NCI-H1436 (cell line): ENCODE measurements at regions not wholly inside any gene's neighbourhood (a gene's known extent, or its start where the extent isn't known, plus 50 kb on each side); places are given as distances from the start of the nearest gene placed in this dataset.

Source experiments
- DNase-seq: peaks from one replicate; lab custom pipeline; 2025; lab: John Stamatoyannopoulos, UW

DNA sequence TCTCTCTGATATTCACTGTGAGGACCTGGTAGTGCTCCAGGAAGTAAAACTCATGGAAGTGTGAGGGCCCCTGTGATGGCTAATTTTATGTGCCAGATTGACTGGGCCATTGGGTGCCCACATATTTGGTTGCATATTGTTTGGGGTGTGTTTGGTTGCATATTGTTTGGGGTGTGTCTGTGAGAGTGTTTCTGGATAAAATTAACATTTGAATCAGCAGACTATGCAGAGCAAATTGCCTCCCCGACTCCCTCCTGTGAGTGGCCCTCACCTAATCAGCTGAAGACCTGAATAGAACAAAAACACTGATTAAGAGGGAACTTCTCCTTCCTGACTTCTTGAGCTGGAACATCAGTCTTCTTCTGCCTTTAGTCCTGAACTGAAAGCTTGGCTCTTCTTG, 173.3 kb upstream of the LINC00305 start:
- DNase-seq = no peak

DNA sequence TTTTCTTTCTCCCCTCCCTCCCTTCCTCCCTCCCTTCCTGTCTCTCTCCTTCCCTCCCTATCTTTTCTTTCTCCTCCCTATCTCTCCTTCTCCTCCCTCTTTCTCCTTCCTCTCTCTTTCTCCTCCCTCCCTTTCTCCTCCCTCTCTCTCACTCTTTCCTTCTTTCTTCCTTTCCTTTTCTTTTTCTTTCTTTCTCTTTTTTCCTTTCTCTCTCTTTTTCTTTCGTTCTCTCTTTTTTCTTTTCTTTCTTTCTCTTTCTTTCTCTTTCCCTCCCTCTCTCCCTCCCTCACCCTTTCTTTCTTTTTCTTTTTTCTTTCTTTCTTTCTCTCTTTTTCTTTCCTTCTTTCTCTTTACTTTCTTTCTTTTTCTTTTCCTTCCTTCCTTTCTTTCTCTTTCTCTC, 169.7 kb upstream of the LINC00305 start:
- no peak for DNase-seq

DNA sequence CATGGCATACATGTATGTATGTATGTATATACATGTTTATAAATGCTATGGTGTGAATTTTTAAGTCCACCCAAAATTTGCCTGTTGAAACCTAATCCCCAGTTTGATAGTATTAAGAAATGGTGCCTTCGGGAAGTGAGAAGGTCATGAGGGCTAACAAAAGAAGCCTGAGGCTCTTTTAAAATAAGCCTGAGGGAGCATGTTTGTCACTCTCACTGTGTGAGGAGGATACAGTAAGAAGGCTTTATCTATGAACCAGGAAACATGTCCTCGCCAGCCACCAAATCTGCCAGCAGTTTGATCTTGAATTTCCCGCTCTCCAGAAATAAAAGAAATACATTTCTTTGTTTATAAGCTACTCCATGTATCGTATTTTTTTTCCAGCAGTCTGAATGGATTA, 163.0 kb upstream of the LINC00305 start:
- DNase-seq = no peak

DNA sequence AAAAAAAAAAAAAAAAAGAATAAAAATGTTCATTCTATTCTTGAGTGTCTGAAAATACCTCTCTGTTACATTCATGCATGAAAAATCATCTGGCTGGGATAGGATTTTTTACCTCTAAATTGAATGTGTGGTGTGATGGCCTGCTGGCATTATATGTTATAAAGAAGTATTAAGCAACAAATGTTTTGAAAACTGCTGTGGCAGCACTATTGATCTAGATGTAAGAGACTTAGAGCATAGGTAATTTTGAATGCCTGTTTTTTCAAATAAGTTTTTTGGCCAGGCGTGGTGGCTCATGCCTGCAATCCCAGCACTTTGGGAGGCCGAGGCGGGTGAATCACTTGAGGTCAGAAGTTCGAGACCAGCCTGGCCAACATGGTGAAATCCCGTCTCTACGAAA, 147.0 kb upstream of the LINC00305 start:
- DNase-seq = no peak

DNA sequence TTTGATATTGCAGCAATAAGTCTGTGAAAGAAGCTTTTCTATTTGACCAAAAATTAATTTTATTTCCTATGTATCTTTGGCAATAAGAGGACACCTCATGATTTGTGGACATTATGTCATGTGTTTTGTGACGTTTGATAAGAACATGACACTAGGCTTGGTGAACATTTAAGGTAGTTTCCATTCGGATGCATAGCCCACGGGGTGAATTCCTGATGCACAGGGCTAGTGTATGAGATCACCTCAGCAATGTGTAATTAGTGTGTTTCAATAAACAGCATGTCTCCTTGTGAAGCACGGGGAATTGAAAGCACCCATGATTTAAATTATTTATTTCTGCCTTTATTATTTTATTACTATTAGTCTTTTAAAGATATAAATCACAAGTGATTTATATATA, 146.1 kb upstream of the LINC00305 start:
- no peak for DNase-seq

DNA sequence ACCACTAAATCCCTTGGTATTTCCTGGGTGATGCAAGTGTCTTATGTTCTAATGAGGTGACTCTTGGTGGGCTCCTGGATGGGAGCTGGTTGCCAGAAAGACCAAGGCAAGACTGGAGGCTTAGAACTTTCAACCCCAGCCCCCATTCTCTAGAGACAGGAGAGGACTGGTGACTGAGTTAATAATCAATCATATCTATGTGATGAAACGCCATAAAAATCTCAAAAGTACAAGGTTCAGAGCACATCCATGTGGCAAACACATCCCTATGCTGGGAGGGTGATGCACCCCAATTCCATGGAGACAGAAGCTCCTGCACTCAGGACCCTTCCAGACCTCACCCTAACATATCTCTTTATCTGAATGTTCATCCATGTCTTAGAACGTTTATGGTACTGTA, 139.5 kb upstream of the LINC00305 start:
- DNase-seq = no peak

DNA sequence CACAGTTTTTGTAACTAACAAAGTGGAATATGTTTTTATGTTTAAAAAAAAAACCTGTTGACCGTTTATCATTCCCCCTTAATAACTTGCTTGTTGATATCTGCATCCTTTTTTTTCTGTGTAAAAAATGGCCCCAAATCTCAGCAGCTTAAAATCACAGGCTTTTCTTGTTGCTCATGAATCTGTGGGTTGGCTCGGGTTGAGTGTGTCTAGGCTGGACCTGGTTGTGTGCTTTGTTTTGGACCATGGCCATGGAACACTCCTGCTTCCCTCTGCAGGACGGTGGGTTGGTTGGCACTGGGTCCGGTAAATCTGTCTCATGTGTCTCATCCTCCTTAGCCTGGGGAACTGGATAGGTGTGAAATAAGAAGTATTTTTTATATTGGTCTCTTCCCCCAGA, 139.0 kb upstream of the LINC00305 start:
- DNase-seq = no peak

DNA sequence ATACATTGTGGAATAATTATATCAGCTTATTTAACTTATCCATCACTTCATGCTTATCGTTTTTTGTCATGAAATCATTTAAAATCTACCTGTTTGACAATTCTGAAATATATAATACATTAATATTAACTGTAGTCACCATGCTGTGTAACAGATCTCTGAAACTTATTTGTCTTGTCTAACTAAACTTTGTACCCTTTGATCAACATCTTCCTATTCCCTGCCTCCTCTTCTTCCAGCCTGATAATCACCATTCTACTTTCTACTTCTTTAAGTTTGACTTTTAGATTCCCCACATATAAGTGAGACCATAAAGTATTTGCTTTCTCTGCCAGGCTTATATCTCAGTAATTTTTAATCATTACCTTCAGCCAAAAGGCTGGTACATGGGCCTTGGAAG, 134.2 kb upstream of the LINC00305 start:
- no peak for DNase-seq

DNA sequence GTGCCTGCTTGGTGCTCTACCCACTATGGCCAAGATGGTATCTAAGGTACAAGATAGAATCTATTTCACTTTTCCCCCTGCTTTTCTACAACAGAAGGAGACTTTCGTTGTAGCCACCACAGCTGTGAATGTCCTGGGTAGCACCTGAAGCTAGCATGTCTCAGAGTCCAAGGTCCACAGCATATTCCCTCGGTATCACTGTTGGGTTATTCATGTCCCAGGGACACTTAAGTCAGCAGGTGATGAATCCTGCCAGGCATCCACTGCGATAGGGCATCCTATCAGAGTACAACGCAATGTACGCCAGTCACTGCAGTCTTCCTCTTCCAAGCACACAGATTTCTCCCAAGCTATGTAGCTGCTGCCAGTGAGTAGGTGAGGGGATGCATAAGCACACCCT, 129.1 kb upstream of the LINC00305 start:
- no peak for DNase-seq

DNA sequence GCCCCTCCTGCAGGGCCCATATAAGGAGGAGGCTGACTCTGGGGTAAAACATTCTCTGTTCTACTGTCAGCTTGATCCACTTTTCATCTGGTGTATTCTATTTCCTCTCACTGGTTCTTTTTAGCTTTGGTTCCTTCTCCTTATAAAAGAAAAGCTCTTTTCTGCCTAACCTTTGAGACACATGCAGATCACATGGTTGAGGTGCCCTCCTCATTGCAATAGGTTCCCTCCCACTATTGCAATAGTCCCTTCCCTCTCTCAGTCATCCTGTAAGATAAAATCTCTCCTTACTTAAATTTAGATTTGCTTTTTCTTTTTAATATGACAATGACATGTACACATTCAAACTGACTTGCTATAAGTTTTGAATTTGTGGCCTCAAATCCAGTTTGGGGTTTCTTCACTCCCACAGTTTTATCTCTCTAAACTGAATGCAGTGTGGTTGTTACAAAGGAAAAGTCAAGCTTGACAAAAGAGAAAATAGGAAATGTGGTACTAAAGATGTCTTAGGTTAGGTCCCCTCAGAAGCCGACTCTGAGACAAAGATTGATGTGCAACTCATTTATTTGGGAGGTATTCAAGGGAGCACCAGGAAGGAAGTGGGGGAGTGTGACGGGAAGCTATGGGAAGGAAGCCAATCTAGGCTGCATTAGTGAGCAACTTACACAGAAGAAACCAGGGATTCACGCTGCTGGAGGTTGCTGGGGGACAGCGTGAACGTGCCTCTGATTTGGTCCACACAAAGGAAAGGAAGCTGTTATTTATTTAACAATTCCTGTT, 127.6 kb upstream of the LINC00305 start:
- DNase-seq = no peak

DNA sequence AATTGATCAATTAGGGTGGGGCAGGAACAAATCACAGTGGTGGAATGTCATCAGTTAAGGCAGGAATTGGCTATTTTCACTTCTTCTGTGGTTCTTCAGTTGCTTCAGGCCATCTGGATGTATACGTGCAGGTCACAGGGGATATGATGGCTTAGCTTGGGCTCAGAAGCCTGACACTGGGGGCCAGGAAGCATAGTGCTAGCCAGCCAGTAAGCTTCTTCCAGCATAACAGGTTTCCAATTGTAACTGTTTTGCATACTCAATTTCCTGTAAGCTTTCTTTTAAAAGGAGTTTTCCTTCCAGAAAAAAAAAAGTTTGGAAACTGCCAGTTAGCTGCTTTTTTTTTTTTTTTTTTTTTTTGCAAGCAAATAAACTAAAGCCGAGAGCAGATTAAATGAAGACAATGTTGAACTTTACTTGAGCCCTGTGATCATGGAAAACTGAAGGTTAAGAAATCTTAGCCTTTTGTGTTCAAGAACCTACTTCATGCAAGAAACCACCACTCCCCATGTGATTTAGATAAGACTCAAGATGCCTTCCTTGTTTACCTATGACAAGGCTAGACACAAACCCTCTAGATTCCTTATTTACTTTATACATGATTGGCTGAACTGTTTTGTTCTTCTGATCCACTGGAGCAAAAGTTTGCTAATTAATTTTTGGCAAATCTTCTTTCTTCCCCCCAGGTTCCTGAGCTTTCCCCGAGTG, 126.9 kb upstream of the LINC00305 start:
- no peak for DNase-seq

DNA sequence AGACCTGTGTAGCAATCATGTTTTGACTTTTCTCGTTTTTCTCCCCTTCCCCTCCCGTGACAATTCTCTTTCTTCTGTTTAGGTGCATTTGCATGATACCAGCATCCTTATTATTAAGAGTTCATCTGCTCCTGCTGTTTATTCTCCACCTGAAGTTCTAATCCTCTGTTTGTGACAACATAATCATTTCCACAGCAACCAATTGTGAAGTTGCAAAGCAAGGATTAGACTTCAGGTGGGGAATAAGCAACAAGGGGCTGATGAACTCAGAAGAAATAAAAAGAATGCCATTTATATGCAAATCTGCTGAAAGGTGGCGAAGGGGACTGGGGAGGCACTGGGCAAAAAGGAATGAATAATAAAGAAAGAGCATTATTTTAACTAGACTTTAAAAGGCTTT, 124.8 kb upstream of the LINC00305 start:
- DNase-seq = no peak

DNA sequence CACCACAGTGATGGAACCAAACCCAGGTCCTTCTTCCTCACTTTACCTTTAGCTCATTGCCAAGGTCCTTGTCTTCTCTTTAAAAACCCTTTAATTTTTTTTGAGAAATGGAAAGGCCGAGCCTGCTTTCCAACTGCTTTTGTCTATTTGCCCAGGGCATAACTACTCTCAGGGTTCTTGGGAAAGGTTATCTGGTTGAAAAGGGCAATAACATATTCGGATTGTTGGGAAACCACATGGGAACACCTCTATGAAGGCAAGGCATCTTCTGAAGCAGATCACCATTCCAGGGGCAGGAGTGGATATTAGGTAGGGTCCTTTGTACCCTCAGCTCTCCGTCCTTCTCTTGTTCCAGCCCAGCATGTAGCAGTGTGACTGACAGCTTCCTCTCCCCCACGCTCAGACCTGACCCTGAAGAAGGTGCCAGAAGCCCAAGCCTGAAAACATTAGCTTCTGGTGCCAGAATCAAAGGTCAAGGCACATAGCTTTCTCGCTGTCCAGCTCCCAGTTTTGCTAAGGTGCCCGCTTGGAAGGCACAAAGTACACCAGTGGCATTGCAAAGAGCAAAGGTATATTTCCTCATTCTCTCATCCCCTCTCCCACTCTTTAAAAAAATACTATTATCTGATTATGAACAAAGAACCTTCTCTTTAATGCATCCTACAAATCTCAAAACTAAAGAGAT, 123.2 kb upstream of the LINC00305 start:
- DNase-seq = no peak

DNA sequence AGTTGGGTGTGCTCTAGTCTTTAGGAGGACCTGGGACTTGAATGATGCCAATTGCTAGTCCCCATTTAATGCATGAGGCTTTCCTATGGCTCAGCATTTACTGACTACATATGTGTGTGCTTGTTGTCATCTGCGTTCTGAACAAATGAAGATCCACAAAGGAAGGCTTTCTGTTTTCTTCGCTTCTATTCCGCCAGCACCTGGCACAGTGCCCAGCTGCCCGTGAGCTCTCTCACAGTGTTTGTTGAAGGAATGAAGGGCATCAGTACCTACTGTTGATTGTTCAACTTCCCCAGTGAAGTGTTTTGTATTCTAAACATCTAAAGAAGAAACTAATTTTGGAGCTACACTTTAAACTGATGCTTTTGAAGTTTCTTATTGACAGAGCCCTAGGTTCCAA, 122.4 kb upstream of the LINC00305 start:
- peak; percentile 31 for DNase-seq

DNA sequence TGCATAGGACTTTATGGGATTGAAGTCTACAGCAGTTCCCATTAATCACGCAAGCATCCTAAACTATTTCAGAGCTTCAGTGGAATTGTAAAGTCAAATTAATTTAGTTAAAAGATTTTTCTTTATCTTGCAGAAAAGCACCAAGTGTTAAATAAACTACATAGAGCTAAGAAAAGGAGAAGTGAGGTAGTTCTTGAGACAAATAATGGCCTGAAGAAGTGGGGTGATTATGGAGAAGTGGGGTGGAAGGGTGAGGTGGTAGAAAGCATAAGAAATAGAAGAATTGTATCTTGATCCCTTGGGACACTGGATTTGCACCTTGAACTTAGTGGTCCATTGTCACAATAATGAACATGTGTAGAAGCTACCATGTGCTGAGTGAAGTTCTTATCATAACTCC, 121.7 kb upstream of the LINC00305 start:
- no peak for DNase-seq

DNA sequence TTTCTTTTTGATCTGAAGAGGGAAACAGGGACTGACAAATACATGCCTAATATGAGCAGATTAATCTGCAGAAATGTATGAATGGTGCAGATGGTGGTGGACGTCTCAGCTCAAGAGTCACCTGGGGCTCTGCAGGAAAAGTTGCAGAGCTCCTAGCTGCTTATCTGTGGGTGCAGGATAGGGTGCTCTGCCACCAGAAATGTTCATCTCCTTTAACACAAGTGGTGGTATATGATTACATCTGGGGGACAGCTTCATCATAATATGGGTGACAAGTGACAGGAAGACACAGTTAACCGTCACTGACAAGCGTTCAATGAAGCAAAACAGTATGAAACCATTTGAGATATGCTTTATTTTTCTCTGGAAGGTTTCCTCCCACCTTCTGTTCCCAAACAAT, 121.2 kb upstream of the LINC00305 start:
- no peak for DNase-seq

DNA sequence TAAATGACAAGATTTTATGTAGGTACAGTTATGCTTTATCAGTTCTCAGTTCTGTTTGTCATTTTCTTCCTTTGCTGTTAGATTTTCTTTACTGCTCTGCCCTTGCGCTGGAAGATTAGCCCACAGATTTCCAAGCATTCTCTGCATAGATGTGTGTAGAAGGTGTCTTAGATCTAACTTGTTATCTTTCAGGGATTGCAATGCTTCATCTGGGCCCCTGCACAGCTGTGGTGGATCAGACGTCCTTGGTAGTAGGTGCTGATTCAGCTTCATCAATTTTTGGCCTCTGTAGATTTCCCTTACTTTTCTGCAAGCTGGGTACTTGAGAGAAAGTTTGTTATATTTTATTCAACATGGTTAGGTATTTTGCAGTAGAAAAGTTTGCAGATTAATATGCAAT, 115.3 kb upstream of the LINC00305 start:
- no peak for DNase-seq

DNA sequence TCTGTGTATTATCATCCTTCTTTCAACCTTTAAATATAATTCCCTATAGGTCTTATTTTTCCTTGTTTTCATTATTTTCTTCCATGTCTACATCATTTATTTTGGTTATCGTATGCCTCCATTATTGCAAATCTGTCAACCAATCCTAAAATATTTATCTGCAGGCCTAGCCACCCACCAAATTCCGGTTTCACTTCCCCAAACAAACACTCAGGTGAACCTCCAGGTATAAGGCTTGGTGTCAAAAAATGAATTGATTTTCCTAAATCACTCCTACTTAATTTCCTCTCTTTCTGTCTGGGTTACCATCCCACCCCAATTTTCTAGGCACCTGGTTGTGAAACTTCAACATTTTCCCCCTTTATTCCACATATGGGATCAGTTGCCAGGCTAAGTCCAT, 111.9 kb upstream of the LINC00305 start:
- no peak for DNase-seq

DNA sequence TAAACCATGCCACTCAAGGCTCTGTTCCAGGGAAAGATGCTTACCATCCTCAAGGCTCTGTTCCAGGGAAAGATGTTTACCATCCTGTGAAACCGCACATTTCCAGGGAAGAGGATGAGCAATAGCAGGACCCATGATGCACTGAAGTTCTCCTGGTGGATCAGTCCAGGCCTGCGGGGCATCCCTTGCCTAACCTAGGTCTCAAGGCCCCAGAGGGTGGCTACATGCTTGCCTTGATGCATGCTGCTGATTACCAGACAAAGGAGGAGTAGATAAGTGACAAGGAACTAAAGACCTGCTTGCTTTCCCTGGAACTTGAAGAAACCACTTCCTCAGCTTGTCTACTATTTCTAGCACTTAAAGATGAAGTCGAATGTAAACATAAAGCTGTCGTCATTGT, 111.0 kb upstream of the LINC00305 start:
- DNase-seq = no peak

DNA sequence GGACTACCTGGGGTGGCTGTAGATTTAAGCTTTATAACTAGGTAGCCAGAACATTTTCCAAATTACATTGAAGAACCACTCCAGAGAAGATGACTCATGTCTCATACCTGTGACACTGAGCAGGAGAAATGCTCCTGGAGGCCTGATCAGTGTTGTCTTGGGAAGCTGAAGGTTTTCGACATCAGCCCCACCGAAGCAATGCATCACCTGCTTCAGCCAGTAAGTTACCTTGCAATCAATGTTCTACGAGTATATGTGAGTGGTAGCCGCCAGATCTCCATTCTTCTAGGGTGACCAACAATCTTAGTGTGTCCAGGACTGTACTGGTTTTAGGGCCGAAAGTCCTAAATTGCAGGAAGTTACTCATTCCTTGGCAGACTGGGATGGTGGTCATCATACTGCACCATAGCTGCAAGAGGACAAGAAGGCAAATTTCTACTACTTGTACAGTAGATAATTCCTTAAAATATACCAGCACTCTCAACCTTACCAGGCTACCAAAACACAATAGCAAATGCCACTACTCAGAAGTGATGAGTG, 109.3 kb upstream of the LINC00305 start:
- no peak for DNase-seq

DNA sequence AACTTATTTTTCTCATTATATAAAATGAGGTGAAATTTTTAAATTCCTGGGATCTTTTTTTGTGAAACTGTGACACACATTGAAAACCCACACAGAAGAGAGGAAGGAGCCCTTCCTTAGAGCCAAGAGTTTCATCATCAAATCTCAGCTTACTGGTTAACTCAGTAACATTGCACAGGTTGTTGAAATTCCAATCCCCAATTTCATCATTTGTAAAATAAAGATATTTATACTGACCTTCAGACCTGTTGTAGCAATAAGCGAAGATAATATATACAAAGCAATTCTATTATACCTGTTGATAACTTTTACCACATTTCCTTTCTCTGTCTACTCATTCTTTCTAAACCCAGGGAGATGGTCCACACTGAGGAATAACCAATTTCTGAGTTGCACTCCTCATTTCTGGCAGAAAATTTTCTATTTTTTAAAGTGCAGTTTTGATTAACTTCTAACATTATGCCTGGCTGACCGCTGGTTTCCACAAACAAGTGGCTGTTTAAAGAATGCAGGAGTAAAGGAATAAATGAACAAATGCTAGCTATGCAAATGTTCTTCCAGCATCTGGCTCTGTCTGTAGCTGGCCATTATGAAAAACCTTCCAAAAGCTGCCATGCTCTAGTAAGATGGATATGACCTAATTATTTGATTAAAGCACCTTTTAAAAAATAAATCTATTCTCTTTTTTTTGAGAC, 105.7 kb upstream of the LINC00305 start:
- no peak for DNase-seq

DNA sequence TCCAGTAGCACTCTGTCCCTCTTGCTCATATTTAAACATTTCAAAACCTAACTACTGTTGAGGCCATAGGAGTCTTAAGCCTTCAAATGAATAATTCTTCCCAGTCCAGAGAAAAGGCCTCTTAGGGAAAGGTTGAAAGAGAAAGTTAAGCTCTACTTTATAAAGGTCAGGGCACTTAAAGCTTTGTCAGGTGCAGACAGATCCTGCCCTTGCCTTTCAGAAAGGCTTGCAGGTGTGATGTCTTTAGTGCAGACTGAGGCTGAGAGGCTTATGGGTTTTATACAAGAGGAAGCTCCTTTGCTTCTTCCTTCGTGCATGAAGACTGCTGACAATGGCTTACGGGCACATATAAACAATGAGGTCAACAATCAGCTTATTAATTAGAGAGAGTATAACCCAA, 105.0 kb upstream of the LINC00305 start:
- DNase-seq = no peak
